ENCODE measurements at regions not wholly inside any gene's neighbourhood (a gene's known extent, or its start where the extent isn't known, plus 50 kb on each side); places are given as distances from the start of the nearest gene placed in this dataset.
"Not testable (repeated sequence)": the region's sequence is repeated elsewhere in the genome, so short reads cannot be mapped to it uniquely, and the experiment has no call there.

DNA sequence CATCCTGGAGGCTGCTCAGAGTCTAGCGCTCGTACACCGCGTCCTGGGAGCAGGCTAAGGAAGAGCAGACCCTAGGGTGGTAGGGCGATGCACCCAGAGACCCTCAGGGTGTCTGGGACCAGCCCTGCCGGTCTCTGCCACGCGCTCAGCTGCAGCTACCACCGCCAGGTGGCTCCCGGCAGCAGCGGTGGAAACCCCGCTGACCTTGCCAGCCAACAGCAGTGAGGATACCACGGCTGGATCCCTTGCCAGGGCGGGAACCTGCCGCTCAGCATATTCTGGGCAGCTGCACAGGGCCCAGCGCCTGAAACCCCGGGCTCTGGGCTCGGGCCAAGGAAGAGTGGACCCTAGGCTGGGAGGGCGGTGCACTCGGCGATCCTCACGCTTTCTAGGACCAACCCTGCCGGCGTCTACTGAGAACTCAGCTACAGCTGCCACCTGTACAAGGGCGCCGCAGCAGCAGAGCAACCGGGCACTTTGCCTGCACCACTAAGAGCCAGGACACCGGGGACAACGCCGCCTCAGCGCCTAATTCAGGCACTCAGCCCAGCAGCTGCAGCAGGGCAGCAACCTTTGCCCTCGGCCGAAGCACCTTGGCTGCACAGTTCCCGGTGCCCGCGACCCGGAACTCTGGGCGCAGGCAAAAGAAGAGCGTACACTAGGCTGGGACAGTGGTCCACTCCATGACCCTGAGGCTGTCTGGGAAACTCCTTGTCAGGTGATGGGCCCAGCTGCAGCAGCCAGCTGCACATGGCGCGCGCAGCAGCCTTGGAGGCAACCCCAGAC, 80.8 kb downstream of the POTEB2 start:
- intact Hi-C loops (cut with micrococcal nuclease); DNase-seq; ATAC-seq: not testable (repeated sequence)

- DNase-seq; intact Hi-C loops (cut with micrococcal nuclease); ATAC-seq: not testable (repeated sequence)
Observed at GRCh38 chr15:20783598-20784184, 82.4 kb downstream of the POTEB2 start.

DNA sequence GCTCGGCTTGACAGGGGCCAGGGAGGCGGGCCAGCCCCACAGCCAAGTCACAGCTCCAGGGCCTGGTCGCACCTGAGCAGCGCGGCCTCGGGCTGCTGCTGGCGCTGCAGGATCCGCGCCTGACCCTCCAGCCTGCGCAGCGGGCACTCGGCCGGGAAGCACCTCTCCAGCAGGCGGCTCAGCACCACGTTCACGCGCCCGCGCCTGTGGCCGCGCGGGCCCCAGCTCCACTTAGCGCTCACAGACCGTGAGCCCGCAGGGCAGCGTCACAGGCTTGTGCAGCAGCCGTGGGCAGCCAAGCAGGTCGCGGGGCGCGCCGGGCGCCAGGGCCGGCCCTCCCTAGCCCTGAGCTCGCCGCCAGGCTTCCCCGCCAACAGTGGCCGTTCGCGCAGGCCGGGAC, 90.7 kb downstream of the POTEB2 start:
- peak; percentile 77 for ATAC-seq
- intact Hi-C loops (cut with micrococcal nuclease), result not testable (repeated sequence)

DNA sequence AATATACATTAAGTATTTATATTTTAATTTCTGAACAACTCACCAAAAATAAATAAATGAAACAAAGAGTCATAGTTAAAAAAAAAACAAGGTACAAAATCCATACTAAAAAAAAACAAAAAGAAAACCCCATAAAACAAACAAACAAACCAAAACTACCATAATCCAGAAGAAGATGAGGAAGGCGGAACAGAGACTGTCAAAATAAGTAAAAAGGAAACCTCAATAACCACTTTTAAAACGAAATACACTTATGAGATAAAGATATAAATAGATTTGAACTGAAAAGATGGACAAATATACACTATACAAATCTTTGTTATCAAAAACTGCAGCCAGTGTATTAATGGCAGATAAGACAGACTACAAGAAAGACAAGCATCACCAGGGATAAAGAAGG, 98.2 kb downstream of the POTEB2 start:
- intact Hi-C loops (cut with micrococcal nuclease); ATAC-seq; DNase-seq: not testable (repeated sequence)

More for the DNA sequence above, 90.7 kb downstream of the POTEB2 start:
- DNase-seq, result not testable (repeated sequence)

- DNase-seq; ATAC-seq; intact Hi-C loops (cut with micrococcal nuclease): not testable (repeated sequence)
Observed at GRCh38 chr15:20762422-20762821, 103.7 kb downstream of the POTEB2 start.

DNA sequence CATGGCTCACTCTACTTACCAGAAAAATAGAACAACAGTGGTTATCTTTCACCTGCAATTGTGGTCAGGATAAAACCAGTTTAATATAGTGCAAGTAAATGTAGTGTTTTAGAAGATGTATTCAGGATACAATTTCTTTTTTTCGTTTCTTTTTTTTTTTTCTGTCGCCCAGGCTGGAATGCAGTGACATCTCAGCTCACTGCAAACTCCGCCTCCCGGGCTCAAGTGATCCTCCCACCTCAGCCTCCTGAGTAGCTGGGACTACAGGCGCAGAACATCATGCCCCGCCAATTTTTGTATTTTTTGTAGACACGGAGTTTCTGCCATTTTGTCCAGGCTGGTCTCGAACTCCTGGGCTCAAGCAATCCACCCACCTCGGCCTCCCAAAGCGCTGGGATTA, 109.7 kb downstream of the POTEB2 start:
- intact Hi-C loops (cut with micrococcal nuclease), result not testable (repeated sequence)

DNA sequence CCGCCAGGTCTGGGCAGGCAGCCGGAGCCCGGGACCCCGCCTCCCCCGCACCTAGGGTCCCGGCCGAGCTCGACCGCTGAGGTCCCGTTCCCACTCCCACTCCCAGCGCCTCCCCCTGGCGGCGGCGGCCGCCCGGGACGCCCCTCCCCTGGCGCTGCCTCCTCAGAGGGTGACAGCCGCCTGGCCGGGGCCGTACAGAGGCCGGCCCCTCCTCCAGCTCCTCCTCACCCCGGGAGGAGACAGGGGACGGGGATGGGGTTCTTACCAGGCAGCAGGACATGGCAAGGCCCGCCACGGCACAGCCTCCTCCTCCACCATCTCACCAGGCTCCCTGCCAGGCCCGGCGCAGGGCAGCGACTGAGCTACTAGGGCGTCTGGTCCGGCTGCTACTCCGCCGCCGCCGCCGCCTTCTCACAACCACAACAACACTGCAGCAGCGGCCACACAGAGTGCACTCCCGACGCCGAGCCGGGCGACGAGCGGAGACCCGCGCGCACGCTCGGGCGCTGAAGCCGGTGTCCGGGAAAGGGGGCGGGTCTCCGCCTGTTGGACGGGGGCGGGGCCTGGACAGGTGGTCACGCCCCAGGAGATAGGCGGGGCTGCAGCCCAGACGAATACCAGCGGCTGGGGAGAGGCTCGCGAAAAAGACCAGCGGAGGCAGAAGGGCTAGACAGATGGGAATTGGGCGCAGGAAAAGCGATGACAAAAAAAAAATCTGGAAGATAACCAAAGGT, 110.3 kb downstream of the POTEB2 start:
- ATAC-seq, result peak; percentile 84
- DNase-seq; intact Hi-C loops (cut with micrococcal nuclease): not testable (repeated sequence)

More for the DNA sequence above, 109.7 kb downstream of the POTEB2 start:
- DNase-seq, ATAC-seq: not testable (repeated sequence)

GRCh38 chr15:20733493-20733892, 132.6 kb downstream of the POTEB2 start:
- ATAC-seq; DNase-seq; intact Hi-C loops (cut with micrococcal nuclease): not testable (repeated sequence)
